WTC11 (cell line): ENCODE measurements at regions not wholly inside any gene's neighbourhood (a gene's known extent, or its start where the extent isn't known, plus 50 kb on each side); places are given as distances from the start of the nearest gene placed in this dataset.

Experiments used
- ATAC-seq: fragments of 200-7000 bp; cut with Tn5 transposase; 2 replicates; pipeline ENCODE4 v1.10.0; 2021; ENCODE audit warnings: mild to moderate bottlenecking, moderate library complexity
- CTCF ChIA-PET: fragments of 300-600 bp; sonication (Branson Sonifier 250); formaldehyde crosslinking; loops from one replicate; lab custom pipeline; 2021; ENCODE audit warnings: antibody characterized with exemption; lab: Charles Lee
- POLR2A ChIA-PET: fragments of 350-600 bp; sonication (Branson Sonifier 250); formaldehyde crosslinking; loops from one replicate; lab custom pipeline; 2021; ENCODE audit warnings: antibody characterized with exemption; lab: Charles Lee
- DNase-seq: peaks from one replicate; pipeline ENCODE4 v3.0.0; 2021; ENCODE audit warnings: low spot score
- H3K27ac Mint-ChIP-seq: 2 replicates; pipeline ENCODE4 v1.8.0; 2021; ENCODE audit warnings: mixed read lengths
- H3K27me3 Mint-ChIP-seq: 2 replicates; pipeline ENCODE4 v1.8.0; 2021; ENCODE audit warnings: low read depth, mild to moderate bottlenecking, moderate library complexity, mixed read lengths
- H3K36me3 Mint-ChIP-seq: 2 replicates; pipeline ENCODE4 v1.8.0; 2021; ENCODE audit warnings: mixed read lengths
- H3K4me1 Mint-ChIP-seq: 2 replicates; pipeline ENCODE4 v1.8.0; 2022; ENCODE audit warnings: mixed read lengths
- H3K4me3 Mint-ChIP-seq: 2 replicates; pipeline ENCODE4 v1.8.0; 2021; ENCODE audit warnings: mild to moderate bottlenecking, moderate library complexity, mixed read lengths
- H3K9me3 Mint-ChIP-seq: 2 replicates; pipeline ENCODE4 v1.8.0; 2021; ENCODE audit warnings: mixed read lengths
- AFF4 ChIP-seq: sonication (generic); formaldehyde crosslinking; IDR thresholded peaks from 2 replicates; pipeline ENCODE4 v1.8.1; 2023; ENCODE audit warnings: mild to moderate bottlenecking, missing genetic modification reagents, borderline replicate concordance
- ATF3 ChIP-seq: sonication (generic); formaldehyde crosslinking; conservative IDR thresholded peaks from 2 replicates; pipeline ENCODE4 v1.8.1; 2022; ENCODE audit warnings: mild to moderate bottlenecking, missing genetic modification reagents
- CREM ChIP-seq: sonication (generic); formaldehyde crosslinking; IDR thresholded peaks from 2 replicates; pipeline ENCODE4 v1.8.1; 2022; ENCODE audit warnings: mild to moderate bottlenecking, missing genetic modification reagents, moderate library complexity
- EMX1 ChIP-seq: fragments of 250-450 bp; sonication (Bioruptor Pico); IDR thresholded peaks from 2 replicates; pipeline ENCODE4 v1.8.0; 2021; ENCODE audit warnings: mild to moderate bottlenecking
- ESRRA ChIP-seq: sonication (generic); formaldehyde crosslinking; IDR thresholded peaks from 2 replicates; pipeline ENCODE4 v1.8.1; 2022; ENCODE audit warnings: mild to moderate bottlenecking, missing genetic modification reagents, borderline replicate concordance
- ETV6 ChIP-seq: sonication (generic); formaldehyde crosslinking; IDR thresholded peaks from 2 replicates; pipeline ENCODE4 v1.8.1; 2022; ENCODE audit warnings: mild to moderate bottlenecking, missing genetic modification reagents
- FOXJ3 ChIP-seq: sonication (generic); formaldehyde crosslinking; IDR thresholded peaks from 2 replicates; pipeline ENCODE4 v1.9.0; 2021; ENCODE audit warnings: missing genetic modification reagents, mild to moderate bottlenecking, borderline replicate concordance
- FOXP1 ChIP-seq: sonication (generic); formaldehyde crosslinking; IDR thresholded peaks from 2 replicates; pipeline ENCODE4 v1.8.0; 2022; ENCODE audit warnings: missing genetic modification reagents, mild to moderate bottlenecking, moderate library complexity, borderline replicate concordance
- FOXP4 ChIP-seq: sonication (generic); formaldehyde crosslinking; IDR thresholded peaks from 2 replicates; pipeline ENCODE4 v1.8.0; 2022; ENCODE audit warnings: mild to moderate bottlenecking, missing genetic modification reagents
- IRF1 ChIP-seq: sonication (generic); formaldehyde crosslinking; IDR thresholded peaks from 2 replicates; pipeline ENCODE4 v1.8.0; 2023; ENCODE audit warnings: missing genetic modification reagents
- MYBL2 ChIP-seq: sonication (generic); formaldehyde crosslinking; IDR thresholded peaks from 2 replicates; pipeline ENCODE4 v1.8.1; 2023; ENCODE audit warnings: mild to moderate bottlenecking, moderate library complexity, missing genetic modification reagents
- NFE2L1 ChIP-seq: sonication (generic); formaldehyde crosslinking; IDR thresholded peaks from 2 replicates; pipeline ENCODE4 v1.8.1; 2023; ENCODE audit warnings: missing genetic modification reagents
- NR1H2 ChIP-seq: sonication (generic); formaldehyde crosslinking; IDR thresholded peaks from 2 replicates; pipeline ENCODE4 v1.9.0; 2021; ENCODE audit warnings: mild to moderate bottlenecking, moderate library complexity, missing genetic modification reagents
- RORB ChIP-seq: fragments of 250-450 bp; sonication (Bioruptor Pico); IDR thresholded peaks from 2 replicates; pipeline ENCODE4 v1.9.0; 2021; ENCODE audit warnings: mild to moderate bottlenecking
- TEAD1 ChIP-seq: sonication (generic); formaldehyde crosslinking; IDR thresholded peaks from 2 replicates; pipeline ENCODE4 v1.8.0; 2022; ENCODE audit warnings: mild to moderate bottlenecking, missing genetic modification reagents
- ZNF138 ChIP-seq: sonication (generic); formaldehyde crosslinking; conservative IDR thresholded peaks from 2 replicates; pipeline ENCODE4 v1.8.1; 2022; ENCODE audit warnings: mild to moderate bottlenecking, moderate library complexity, missing genetic modification reagents
- ZNF423 ChIP-seq: fragments of 250-450 bp; sonication (Bioruptor Pico); IDR thresholded peaks from 2 replicates; pipeline ENCODE4 v2.1.2; 2022; ENCODE audit warnings: mild to moderate bottlenecking, moderate library complexity
- ZNF425 ChIP-seq: fragments of 250-450 bp; sonication (Bioruptor Pico); conservative IDR thresholded peaks from 2 replicates; pipeline ENCODE4 v1.9.0; 2021; ENCODE audit warnings: mild to moderate bottlenecking
- ZNF532 ChIP-seq: fragments of 250-450 bp; sonication (Bioruptor Pico); IDR thresholded peaks from 2 replicates; pipeline ENCODE4 v1.9.0; 2021; ENCODE audit warnings: mild to moderate bottlenecking, borderline replicate concordance
- ZNF671 ChIP-seq: fragments of 250-450 bp; sonication (Bioruptor Pico); IDR thresholded peaks from 2 replicates; pipeline ENCODE4 v1.8.0; 2021; ENCODE audit warnings: mild to moderate bottlenecking

- no peak for TF ChIP-seq ZNF532 (CRISPR knock-in tag)
Measured at GRCh38 chr12:78308701-78309100, 478.0 kb downstream of the NAV3 start (continued).

GRCh38 chr12:78315028-78315427 lies 484.3 kb downstream of the NAV3 start:
- no peaks in the 10 kb centered on the region for H3K36me3 Mint-ChIP-seq
- TF ChIP-seq FOXP1 (CRISPR knock-in tag) (no peak), MYBL2 (CRISPR knock-in tag) (no peak), ETV6 (CRISPR knock-in tag) (no peak), ZNF423 (CRISPR knock-in tag) (no peak), EMX1 (no peak), NFE2L1 (CRISPR knock-in tag) (no peak), IRF1 (CRISPR knock-in tag) (no peak)
- TF ChIP-seq, all 79 proteins: peak for 0
- CTCF ChIA-PET, result no interaction called here
- POLR2A ChIA-PET, result no interaction called here
- Mint-ChIP-seq H3K4me3 (no peak overlapping the region), H3K4me1 (peaks cover 19% of the 10 kb centered on the region), H3K9me3 (peaks cover 11% of the 10 kb centered on the region), H3K27ac (no peak overlapping the region), H3K27me3 (no peaks in the 10 kb centered on the region)
- no peak for DNase-seq
- ATAC-seq, result no peak

- H3K9me3 Mint-ChIP-seq, result peaks cover 19% of the 10 kb centered on the region
- no peak overlapping the region for H3K4me3 Mint-ChIP-seq
- ChIA-PET CTCF (interaction anchor here (1.4 kb wide), 1 partner anchor 154 kb away, joined by 3 read pairs; no protein-coding TSS in a partner anchor), POLR2A (interaction anchor here (0.6 to 1.1 kb wide), 2 partner anchors 16 to 396 kb away, joined by 3 read pairs; no protein-coding TSS in a partner anchor)
- peaks cover 19% of the 10 kb centered on the region for H3K4me1 Mint-ChIP-seq
- H3K27ac Mint-ChIP-seq, result no peak overlapping the region
- H3K36me3 Mint-ChIP-seq, result peaks cover 5% of the 10 kb centered on the region
- H3K27me3 Mint-ChIP-seq, result no peaks in the 10 kb centered on the region
- DNase-seq (peak; percentile 14), ATAC-seq (peak; percentile 87)
- TF ChIP-seq FOXP4 (CRISPR knock-in tag), result no peak
- TF ChIP-seq ESRRA (CRISPR knock-in tag), result no peak
- no peak for TF ChIP-seq IRF1 (CRISPR knock-in tag)
- no peak for TF ChIP-seq TEAD1 (CRISPR knock-in tag)
- no peak for TF ChIP-seq ATF3 (CRISPR knock-in tag)
- TF ChIP-seq CREM, result no peak
- TF ChIP-seq ZNF138 (CRISPR knock-in tag), result no peak
- TF ChIP-seq AFF4, result no peak
- TF ChIP-seq NR1H2 (CRISPR knock-in tag), result no peak
- no peak for TF ChIP-seq RORB
- TF ChIP-seq ZNF425 (CRISPR knock-in tag), result no peak
- no peak for TF ChIP-seq ZNF671
- TF ChIP-seq FOXJ3, result no peak
Measured at GRCh38 chr12:78316136-78316535, 485.4 kb downstream of the NAV3 start.
